ENCODE measurements at regions not wholly inside any gene's neighbourhood (a gene's known extent, or its start where the extent isn't known, plus 50 kb on each side); places are given as distances from the start of the nearest gene placed in this dataset.
"Not testable (repeated sequence)": the region's sequence is repeated elsewhere in the genome, so short reads cannot be mapped to it uniquely, and the experiment has no call there.

DNA sequence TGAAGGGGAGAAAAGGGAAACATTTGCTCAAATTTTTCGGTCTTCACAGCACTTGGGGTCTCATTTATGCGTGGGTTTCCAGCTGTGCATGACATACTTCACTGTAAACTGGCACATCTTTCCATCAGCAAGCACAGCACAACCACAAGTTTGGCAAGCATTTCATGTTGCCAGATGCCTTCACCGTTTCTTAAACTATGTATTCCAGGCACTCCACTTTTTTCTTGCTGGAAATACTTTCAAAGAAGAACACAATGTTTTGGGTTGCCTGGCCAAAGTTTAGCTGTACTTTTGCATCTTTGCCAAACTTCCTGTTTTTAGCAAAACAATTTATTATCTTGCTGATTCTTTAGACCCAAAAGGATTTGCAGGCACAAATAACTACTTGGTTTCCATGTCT, 194.6 kb upstream of the MEIS1 start:
- no peak for DNase-seq

DNA sequence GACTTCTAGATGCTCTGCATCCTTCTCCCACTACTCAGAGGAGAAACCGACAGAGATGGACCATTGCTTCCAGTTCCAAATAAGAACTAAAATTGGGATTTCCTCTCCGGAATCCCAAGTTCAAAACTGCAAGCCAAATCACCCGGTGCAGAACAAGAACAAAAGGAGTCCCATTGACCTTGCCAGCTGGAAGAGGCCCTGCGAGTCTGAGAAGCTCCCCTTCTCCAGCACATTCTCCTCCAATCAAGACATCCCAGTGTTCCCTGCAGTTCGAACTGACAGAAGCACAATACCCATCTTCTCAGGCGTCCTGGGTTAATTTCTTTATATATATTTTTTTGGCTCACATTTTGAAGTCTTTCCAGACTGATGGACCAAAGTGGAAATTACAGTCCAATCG, 195.3 kb upstream of the MEIS1 start:
- no peak for DNase-seq

DNA sequence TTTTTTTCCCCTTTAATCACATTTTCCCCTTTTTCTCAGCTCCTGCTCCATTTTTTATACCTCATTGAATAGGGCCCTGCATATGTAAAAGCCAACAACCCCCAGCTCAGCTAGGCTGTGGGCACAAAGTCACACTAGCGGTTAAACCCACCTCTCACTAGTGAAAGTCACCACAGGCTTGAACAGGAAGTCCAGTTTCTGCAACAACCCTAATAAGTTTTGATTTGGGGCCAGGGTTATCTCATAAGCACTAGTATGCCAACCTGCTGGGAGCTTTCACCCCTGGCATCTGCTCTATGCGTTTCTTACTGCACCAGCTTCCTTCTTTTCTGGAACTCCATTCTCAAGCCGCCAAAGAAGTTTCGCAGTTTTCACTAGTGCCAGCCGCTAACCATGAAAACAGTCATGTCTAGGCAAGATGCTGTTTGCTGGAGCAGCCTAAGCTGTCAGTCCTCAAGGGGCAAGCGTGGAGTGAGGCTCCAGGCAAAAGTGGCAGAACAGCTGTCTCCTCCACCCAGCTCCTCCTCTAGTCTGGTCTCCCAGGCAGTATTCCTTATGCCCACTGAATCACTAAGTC, 197.0 kb upstream of the MEIS1 start:
- no peak for DNase-seq

DNA sequence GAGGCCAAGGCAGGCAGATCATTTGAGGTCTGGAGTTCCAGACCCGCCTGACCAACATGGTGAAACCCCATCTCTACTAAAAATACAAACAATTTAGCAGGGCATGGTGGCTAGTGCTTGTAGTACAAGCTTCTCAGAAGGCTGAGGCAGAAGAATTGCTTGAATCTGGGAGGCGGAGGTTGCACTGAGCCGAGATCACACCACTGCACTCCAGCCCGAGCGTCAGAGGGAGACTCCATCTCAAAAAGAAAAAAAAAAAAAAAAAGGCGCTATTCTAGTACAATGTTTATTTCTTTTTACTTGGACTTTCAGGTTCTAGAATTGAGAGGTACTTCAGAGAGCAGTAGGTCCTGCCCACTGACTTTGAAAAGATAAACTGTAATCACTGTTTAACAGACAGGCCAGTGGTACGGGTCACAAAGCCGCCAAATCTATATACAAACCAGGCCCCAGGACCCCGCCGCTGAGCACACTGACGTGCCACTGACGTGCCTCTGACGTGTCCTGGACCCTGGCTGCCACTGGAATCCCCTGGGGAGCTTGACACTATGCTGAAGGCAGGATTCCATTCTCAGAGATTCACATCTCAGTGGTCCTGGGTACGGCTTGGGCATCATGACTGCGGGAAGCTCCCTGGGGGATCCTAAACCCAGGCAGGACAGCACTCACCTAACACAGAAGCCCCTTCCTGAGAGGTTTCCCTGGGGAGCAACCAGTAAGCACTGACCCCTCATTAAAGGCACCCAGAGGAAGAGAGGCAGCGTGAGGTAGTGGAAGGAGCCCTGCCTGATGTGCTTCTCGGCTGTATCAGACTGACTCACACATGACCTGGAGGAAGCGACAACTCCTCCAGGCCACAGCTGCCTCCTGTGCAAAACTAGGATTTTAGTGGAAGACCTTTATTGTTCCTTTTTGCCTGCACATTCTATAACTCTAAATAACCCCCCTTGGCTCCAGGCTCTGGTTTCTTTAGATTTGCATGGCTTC, 197.8 kb upstream of the MEIS1 start:
- no peak for DNase-seq

- DNase-seq: no peak
Measured at GRCh38 chr2:66236067-66236685, 198.7 kb upstream of the MEIS1 start.

- no peak for DNase-seq
Measured at GRCh38 chr2:66235428-66235827, 199.5 kb upstream of the MEIS1 start.

- no peak for DNase-seq
Measured at GRCh38 chr2:66233981-66234380, 200.9 kb upstream of the MEIS1 start.

- DNase-seq: no peak
Measured at GRCh38 chr2:66228128-66228547, 206.8 kb upstream of the MEIS1 start.

DNA sequence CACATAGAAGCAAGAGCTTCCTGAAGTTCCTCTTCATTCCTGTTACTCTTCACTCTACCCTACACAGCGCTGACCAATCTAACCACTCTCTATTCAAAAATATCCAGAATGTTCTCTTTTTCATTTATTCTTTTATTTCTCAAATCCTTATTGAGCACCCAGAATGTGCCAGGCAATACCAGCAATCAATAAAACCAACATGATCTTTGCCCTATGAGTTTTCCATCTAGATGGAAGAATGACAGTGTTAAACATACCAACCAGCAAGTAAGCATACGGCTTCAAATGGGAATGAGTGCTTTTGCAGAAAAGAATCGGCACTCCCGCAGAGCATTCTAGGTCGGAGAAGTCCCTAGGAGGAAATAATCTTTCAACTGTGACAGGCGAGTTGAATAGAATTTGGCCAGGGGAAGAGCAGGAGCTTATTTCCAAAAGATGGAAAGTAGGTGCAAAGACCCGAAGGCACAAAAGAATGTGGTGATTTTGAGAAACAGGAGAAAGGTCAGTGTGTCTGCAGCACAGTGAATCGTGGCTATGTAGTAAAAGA, 217.8 kb upstream of the MEIS1 start:
- DNase-seq: no peak

GRCh38 chr2:66212749-66213148, 222.2 kb upstream of the MEIS1 start:
- DNase-seq: no peak

- no peak for DNase-seq
Measured at GRCh38 chr2:66202586-66202985, 232.3 kb upstream of the MEIS1 start.

DNA sequence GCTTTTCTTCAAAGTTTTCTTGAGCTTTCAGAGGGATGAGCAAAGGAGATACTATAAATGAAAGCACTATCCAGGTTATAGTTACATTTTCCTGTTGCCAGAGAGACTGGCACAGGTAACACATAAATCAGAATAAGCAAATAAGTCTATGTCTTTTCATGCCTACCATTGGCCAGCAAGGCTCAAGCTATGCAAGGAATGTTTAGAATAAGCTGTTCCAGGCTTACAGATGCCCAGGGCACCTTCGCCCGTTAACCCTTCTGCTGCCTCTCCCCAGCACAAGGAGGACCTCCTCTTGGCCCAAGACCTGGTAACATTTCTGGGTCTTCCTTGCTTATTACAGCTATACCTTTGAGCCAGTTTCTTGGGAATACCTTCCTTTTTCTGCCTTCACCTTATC, 233.7 kb upstream of the MEIS1 start:
- no peak for DNase-seq

- no peak for DNase-seq
Measured at GRCh38 chr2:66198873-66199272, 236.1 kb upstream of the MEIS1 start.

DNA sequence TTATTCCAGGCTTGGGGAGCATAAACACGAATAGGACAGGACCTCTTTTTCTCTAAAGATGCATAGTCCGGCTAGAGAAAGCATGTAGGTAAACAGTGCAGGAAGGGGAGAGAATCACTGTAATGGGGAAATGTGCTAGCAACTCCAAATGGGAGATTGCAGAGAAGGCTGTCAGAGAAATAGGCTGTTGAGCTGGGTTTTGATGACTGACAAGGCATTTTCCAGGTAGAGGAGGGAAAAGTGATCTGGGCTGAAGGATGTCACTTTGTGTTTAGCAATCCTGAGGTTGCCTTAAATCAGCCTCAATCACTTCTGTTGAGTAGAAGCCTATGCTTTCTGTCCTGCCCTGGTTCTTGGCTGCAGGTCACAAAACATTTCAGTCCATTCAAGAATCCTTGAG, 242.0 kb upstream of the MEIS1 start:
- no peak for DNase-seq

- DNase-seq: no peak
Measured at GRCh38 chr2:66191311-66191710, 243.6 kb upstream of the MEIS1 start.

DNA sequence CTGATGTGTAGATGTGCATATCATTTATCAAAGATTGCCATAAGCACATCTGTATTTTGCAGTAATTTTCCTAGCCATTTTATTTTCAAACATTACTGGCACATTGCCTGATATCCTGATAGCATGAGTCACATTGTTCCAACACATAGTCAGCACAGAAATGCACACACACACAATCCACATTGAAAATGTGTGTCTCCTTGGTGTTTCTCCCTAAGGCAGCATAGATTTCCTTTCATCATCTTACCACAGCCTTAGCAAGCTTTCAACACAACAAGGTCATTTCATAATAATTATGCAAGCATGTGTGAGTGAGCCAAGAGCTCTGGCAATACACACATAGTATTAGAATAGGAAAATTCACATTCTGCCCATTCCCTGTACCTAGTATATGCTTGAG, 245.4 kb upstream of the MEIS1 start:
- DNase-seq: no peak

DNA sequence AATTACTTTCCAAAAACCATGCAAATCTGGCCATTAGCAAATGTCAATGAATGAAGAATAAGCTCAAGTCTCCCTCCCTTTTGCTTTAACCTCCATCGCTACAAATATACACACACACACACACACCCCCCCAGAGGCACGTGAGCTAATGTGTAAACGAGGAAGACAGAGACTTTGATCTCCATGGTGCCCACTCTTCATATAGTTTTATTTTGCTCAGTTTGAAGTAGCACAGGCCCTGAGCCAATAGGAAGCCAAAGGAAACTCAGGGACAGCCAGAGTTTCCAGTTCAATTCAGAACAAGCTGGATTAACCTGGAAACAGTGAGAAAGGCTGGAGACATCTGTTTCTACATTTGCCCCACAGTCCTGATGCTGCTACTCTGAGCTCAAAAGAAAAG, 248.4 kb upstream of the MEIS1 start:
- no peak for DNase-seq

DNA sequence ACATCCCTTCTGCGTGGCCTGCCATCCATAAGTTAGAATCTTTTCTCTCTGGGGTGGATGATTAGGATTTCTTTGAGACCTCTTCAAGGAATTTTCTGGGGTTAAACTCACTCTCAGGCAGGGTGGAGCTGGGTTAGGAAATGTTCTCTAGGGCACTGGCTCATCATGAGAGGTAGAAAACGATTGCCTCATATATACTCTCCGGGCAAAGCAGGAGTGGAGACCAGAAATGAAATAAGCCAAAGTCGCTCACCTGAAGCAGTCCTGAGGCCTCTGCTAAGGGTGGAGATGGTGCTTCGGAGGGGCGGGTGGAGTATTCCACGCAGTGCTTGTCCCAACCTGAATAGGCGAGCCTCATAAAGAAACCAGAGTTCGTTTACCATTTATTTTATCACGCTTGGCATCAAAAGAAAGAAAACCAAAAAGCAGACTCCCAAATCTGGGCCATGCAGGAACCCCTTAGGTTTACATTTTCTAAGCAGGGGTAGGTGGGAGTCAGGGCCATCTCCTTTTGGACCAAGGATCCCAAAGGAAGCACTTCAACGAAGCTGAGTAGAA, 249.3 kb upstream of the MEIS1 start:
- DNase-seq: no peak

GRCh38 chr2:66177128-66177796, 257.7 kb upstream of the MEIS1 start:
- not testable (repeated sequence) for DNase-seq

- no peak for DNase-seq
Measured at GRCh38 chr2:66174491-66174890, 260.4 kb upstream of the MEIS1 start.

- no peak for DNase-seq
Measured at GRCh38 chr2:66173645-66174044, 261.3 kb upstream of the MEIS1 start.

- DNase-seq: no peak
Measured at GRCh38 chr2:66171530-66171929, 263.4 kb upstream of the MEIS1 start.
